ENCODE measurements at regions not wholly inside any gene's neighbourhood (a gene's known extent, or its start where the extent isn't known, plus 50 kb on each side); places are given as distances from the start of the nearest gene placed in this dataset.

GRCh38 chr18:54772056-54772455 is 56.2 kb upstream of the RAB27B start:
- TF ChIP-seq ZNF274 (IDR thresholded peaks at IDR 0.05; ENCODE audit: low read depth, low read length) (no peak), YY1 (IDR thresholded peaks at IDR 0.05; ENCODE audit: insufficient read depth, insufficient read length) (no peak), SUZ12 (IDR thresholded peaks at IDR 0.05; ENCODE audit: extremely low read depth, insufficient read depth, insufficient read length) (no peak)
